H9 (cell line): ENCODE measurements at regions not wholly inside any gene's neighbourhood (a gene's known extent, or its start where the extent isn't known, plus 50 kb on each side); places are given as distances from the start of the nearest gene placed in this dataset.

Experiments
- DNase-seq: peaks from one replicate; pipeline ENCODE4 v3.0.0-alpha.2; 2017
- H2AFZ ChIP-seq: one replicate; pipeline ENCODE4 v1.6.1; 2013; ENCODE audit warnings: mild to moderate bottlenecking, low read length, control low read depth, moderate library complexity
- H2AK5ac ChIP-seq: 2 replicates; pipeline ENCODE4 v1.6.1; 2013; ENCODE audit warnings: low read length, control low read depth, mixed read lengths; ENCODE audit not compliant: insufficient read length
- H2BK120ac ChIP-seq: one replicate; pipeline ENCODE4 v1.6.1; 2013; ENCODE audit warnings: low read depth, mild to moderate bottlenecking, low read length, control low read depth, inconsistent platforms; ENCODE audit not compliant: poor library complexity, severe bottlenecking
- H2BK12ac ChIP-seq: 2 replicates; pipeline ENCODE4 v1.6.1; 2013; ENCODE audit warnings: low read length, control low read depth, mixed read lengths, low read depth; ENCODE audit not compliant: insufficient read length
- H2BK15ac ChIP-seq: 2 replicates; pipeline ENCODE4 v1.6.1; 2013; ENCODE audit warnings: low read depth, low read length, control low read depth
- H2BK20ac ChIP-seq: one replicate; pipeline ENCODE4 v1.6.1; 2013; ENCODE audit warnings: low read depth, mild to moderate bottlenecking, low read length, control low read depth, inconsistent platforms; ENCODE audit not compliant: poor library complexity, severe bottlenecking
- H2BK5ac ChIP-seq: 2 replicates; pipeline ENCODE4 v1.6.1; 2013; ENCODE audit warnings: low read length, control low read depth, mixed read lengths; ENCODE audit not compliant: insufficient read length
- H3K14ac ChIP-seq: 2 replicates; pipeline ENCODE4 v1.6.1; 2013; ENCODE audit warnings: low read length, control low read depth; ENCODE audit not compliant: insufficient read depth
- H3K18ac ChIP-seq: 2 replicates; pipeline ENCODE4 v1.6.1; 2013; ENCODE audit warnings: low read depth, mild to moderate bottlenecking, mixed read lengths, low read length, control low read depth; ENCODE audit not compliant: insufficient read length
- H3K23ac ChIP-seq: 2 replicates; pipeline ENCODE4 v1.6.1; 2013; ENCODE audit warnings: low read length, control low read depth, mixed read lengths, low read depth; ENCODE audit not compliant: insufficient read length
- H3K23me2 ChIP-seq: 2 replicates; pipeline ENCODE4 v1.6.1; 2013; ENCODE audit warnings: low read depth, mild to moderate bottlenecking, mixed read lengths, low read length, control low read depth; ENCODE audit not compliant: insufficient read length, poor library complexity, severe bottlenecking
- H3K27ac ChIP-seq: 2 replicates; pipeline ENCODE4 v1.5.1; 2013; ENCODE audit warnings: low read length, control low read depth, mixed read lengths, low read depth; ENCODE audit not compliant: insufficient read length
- H3K27me3 ChIP-seq: 2 replicates; pipeline ENCODE4 v1.6.1; 2013; ENCODE audit warnings: low read length, control low read depth, inconsistent platforms; ENCODE audit not compliant: insufficient read depth
- H3K4ac ChIP-seq: 2 replicates; pipeline ENCODE4 v1.6.1; 2013; ENCODE audit warnings: low read depth, mild to moderate bottlenecking, control low read depth, inconsistent platforms, low read length, moderate library complexity
- H3K4me1 ChIP-seq: 2 replicates; pipeline ENCODE4 v1.6.1; 2013; ENCODE audit warnings: low read length, control low read depth, inconsistent platforms; ENCODE audit not compliant: insufficient read depth
- H3K4me2 ChIP-seq: 2 replicates; pipeline ENCODE4 v1.6.1; 2013; ENCODE audit warnings: low read length, control low read depth, mixed read lengths; ENCODE audit not compliant: insufficient read length, insufficient read depth
- H3K56ac ChIP-seq: 2 replicates; pipeline ENCODE4 v1.6.1; 2013; ENCODE audit warnings: low read depth, mild to moderate bottlenecking, mixed read lengths, low read length, control low read depth; ENCODE audit not compliant: insufficient read length
- H3K79me1 ChIP-seq: 2 replicates; pipeline ENCODE4 v1.6.1; 2013; ENCODE audit warnings: low read depth, mild to moderate bottlenecking, moderate library complexity, low read length, control low read depth, inconsistent platforms; ENCODE audit not compliant: insufficient read depth, poor library complexity, severe bottlenecking
- H3K79me2 ChIP-seq: 2 replicates; pipeline ENCODE4 v1.6.1; 2013; ENCODE audit warnings: low read length, control low read depth, inconsistent platforms; ENCODE audit not compliant: insufficient read depth
- H3K9ac ChIP-seq: 2 replicates; pipeline ENCODE4 v1.6.1; 2013; ENCODE audit warnings: low read length, control low read depth, mixed read lengths; ENCODE audit not compliant: insufficient read length; ENCODE audit errors: extremely low read depth
- H3K9me3 ChIP-seq: one replicate; pipeline ENCODE4 v1.6.1; 2013; ENCODE audit warnings: low read depth, low read length, inconsistent platforms; ENCODE audit not compliant: control insufficient read depth
- H3T11ph ChIP-seq: one replicate; pipeline ENCODE4 v1.6.1; 2013; ENCODE audit warnings: mild to moderate bottlenecking, low read length, control low read depth, inconsistent platforms
- H4K20me1 ChIP-seq: one replicate; pipeline ENCODE4 v1.6.1; 2013; ENCODE audit not compliant: control insufficient read depth, insufficient read length, insufficient read depth
- H4K5ac ChIP-seq: 2 replicates; pipeline ENCODE4 v1.6.1; 2013; ENCODE audit warnings: low read depth, mild to moderate bottlenecking, mixed read lengths, low read length, control low read depth; ENCODE audit not compliant: insufficient read length
- H4K8ac ChIP-seq: replicated peaks from 2 replicates; pipeline ENCODE4 v1.6.1; 2013; ENCODE audit warnings: low read length, control low read depth, mixed read lengths, low read depth; ENCODE audit not compliant: insufficient read length
- H4K91ac ChIP-seq: 2 replicates; pipeline ENCODE4 v1.6.1; 2013; ENCODE audit warnings: low read depth, mild to moderate bottlenecking, moderate library complexity, mixed read lengths, low read length, control low read depth; ENCODE audit not compliant: insufficient read length
- H3K27ac Mint-ChIP-seq, 3 experiments: 2 replicates in 2 of 3; 3 replicates in 1 of 3; pipeline ENCODE4 v1.8.0; 2020 to 2021; ENCODE audit warnings: mixed read lengths in 3 of 3, mild to moderate bottlenecking in 1 of 3, moderate library complexity in 1 of 3
- H3K27me3 Mint-ChIP-seq: 2 replicates; pipeline ENCODE4 v1.8.0; 2021; ENCODE audit warnings: low read depth, mild to moderate bottlenecking, moderate library complexity, mixed read lengths
- H3K36me3 Mint-ChIP-seq, 3 experiments: 2 replicates in 2 of 3; 3 replicates in 1 of 3; pipeline ENCODE4 v1.8.0; 2020 to 2021; ENCODE audit warnings: low read depth in 3 of 3, mixed read lengths in 3 of 3; ENCODE audit not compliant: insufficient read depth in 1 of 3
- H3K4me1 Mint-ChIP-seq, 2 experiments: 2 replicates each; pipeline ENCODE4 v1.8.0; 2020; ENCODE audit warnings: mixed read lengths in 2 of 2
- H3K4me3 Mint-ChIP-seq, 2 experiments: 2 replicates in 1 of 2; 3 replicates in 1 of 2; pipeline ENCODE4 v1.8.0; 2020 to 2021; ENCODE audit warnings: mild to moderate bottlenecking in 2 of 2, mixed read lengths in 2 of 2, moderate library complexity in 1 of 2
- H3K9me3 Mint-ChIP-seq, 2 experiments: 2 replicates in 1 of 2; 3 replicates in 1 of 2; pipeline ENCODE4 v1.8.0; 2020; ENCODE audit warnings: mild to moderate bottlenecking in 2 of 2, mixed read lengths in 2 of 2, moderate library complexity in 1 of 2
- CTCF ChIP-seq: fragments of 200-600 bp; sonication (generic); conservative IDR thresholded peaks from 3 replicates; pipeline ENCODE4 v1.8.0; 2021; ENCODE audit warnings: antibody characterized with exemption, mild to moderate bottlenecking
- WGBS: extraction: QIAGEN DNeasy Blood & Tissue Kit; methylation state at CpG from one replicate; pipeline ENCODE4 v1.1.7; 2013; ENCODE audit warnings: missing lambda C conversion rate, low lambda C conversion rate, mixed read lengths; ENCODE audit not compliant: insufficient read length; ENCODE audit errors: extremely low coverage; 5-methylcytosine and 5-hydroxymethylcytosine counted together

GRCh38 chr5:96318569-96319110 lies 114.4 kb downstream of the PCSK1 start:
- H4K5ac ChIP-seq = no peak overlapping the region
- TF ChIP-seq CTCF = no peak
- no peak overlapping the region for H2BK5ac ChIP-seq
- no peaks in the 10 kb centered on the region; the same call in 1 of the 2 replicates for H3K27me3 Mint-ChIP-seq
- no peaks in the 10 kb centered on the region for H3K23me2 ChIP-seq
- H2AFZ ChIP-seq = no peak overlapping the region
- no peak overlapping the region for H4K91ac ChIP-seq
- no peaks in the 10 kb centered on the region for H3K27me3 ChIP-seq
- no peaks in the 10 kb centered on the region for H3K9me3 Mint-ChIP-seq
- no peak overlapping the region for H3K56ac ChIP-seq
- H3T11ph ChIP-seq = no peak overlapping the region
- peaks cover 11 to 14% of the 10 kb centered on the region in 2 experiments for H3K4me1 Mint-ChIP-seq
- DNase-seq = no peak
- no peak overlapping the region for H2BK15ac ChIP-seq
- no peak overlapping the region for H3K4ac ChIP-seq
- no peak overlapping the region for H2BK12ac ChIP-seq
- H3K27ac ChIP-seq = no peak overlapping the region
- no peaks in the 10 kb centered on the region for H3K9me3 ChIP-seq
- no peaks in the 10 kb centered on the region for H4K20me1 ChIP-seq
- no peak overlapping the region for H2BK20ac ChIP-seq
- H3K9ac ChIP-seq = no peak overlapping the region
- H3K4me3 Mint-ChIP-seq = no peak overlapping the region
- no peaks in the 10 kb centered on the region for H3K79me2 ChIP-seq
- no peak overlapping the region for H3K4me2 ChIP-seq
- H3K4me1 ChIP-seq = no peaks in the 10 kb centered on the region
- H3K14ac ChIP-seq = no peak overlapping the region
- H3K36me3 Mint-ChIP-seq = no peaks in the 10 kb centered on the region
- H4K8ac ChIP-seq = no peak overlapping the region
- H3K23ac ChIP-seq = no peak overlapping the region
- WGBS = no CpG with 5 or more reads among the region's 1 CpG
- no peaks in the 10 kb centered on the region for H3K79me1 ChIP-seq
- H2BK120ac ChIP-seq = no peak overlapping the region
- H3K27ac Mint-ChIP-seq = no peak overlapping the region
- H3K18ac ChIP-seq = no peak overlapping the region
- H2AK5ac ChIP-seq = no peak overlapping the region
